ENCODE measurements at regions not wholly inside any gene's neighbourhood (a gene's known extent, or its start where the extent isn't known, plus 50 kb on each side); places are given as distances from the start of the nearest gene placed in this dataset.

GRCh38 chr22:48182031-48182430 lies 1419.6 kb downstream of the TBC1D22A start:
- no peak for DNase-seq (ENCODE audit: low read depth in 2 of 2)

GRCh38 chr22:48181263-48181955 lies 1419.0 kb downstream of the TBC1D22A start:
- no peak for DNase-seq (ENCODE audit: low read depth in 2 of 2)

GRCh38 chr22:48180631-48181030 lies 1418.2 kb downstream of the TBC1D22A start:
- no peak for DNase-seq (ENCODE audit: low read depth in 2 of 2)

GRCh38 chr22:48179571-48180546 lies 1417.4 kb downstream of the TBC1D22A start:
- DNase-seq (ENCODE audit: low read depth in 2 of 2) = no peak

GRCh38 chr22:48178536-48178935 lies 1416.1 kb downstream of the TBC1D22A start:
- no peak for DNase-seq (ENCODE audit: low read depth in 2 of 2)

GRCh38 chr22:48177631-48178030 lies 1415.2 kb downstream of the TBC1D22A start:
- no peak for DNase-seq (ENCODE audit: low read depth in 2 of 2)

- no peak for DNase-seq (ENCODE audit: low read depth in 2 of 2)
Measured at GRCh38 chr22:48175721-48176120, 1413.3 kb downstream of the TBC1D22A start.

GRCh38 chr22:48173773-48174160 lies 1411.3 kb downstream of the TBC1D22A start:
- no peak for DNase-seq (ENCODE audit: low read depth in 2 of 2)

- DNase-seq (ENCODE audit: low read depth in 2 of 2) = no peak
Measured at GRCh38 chr22:48173061-48173772, 1410.8 kb downstream of the TBC1D22A start.

- DNase-seq (ENCODE audit: low read depth in 2 of 2) = no peak
Measured at GRCh38 chr22:48171271-48171691, 1408.8 kb downstream of the TBC1D22A start.

- DNase-seq (ENCODE audit: low read depth in 2 of 2) = no peak
Measured at GRCh38 chr22:48169227-48169626, 1406.8 kb downstream of the TBC1D22A start.

GRCh38 chr22:48167238-48167637 lies 1404.8 kb downstream of the TBC1D22A start:
- DNase-seq (ENCODE audit: low read depth in 2 of 2) = no peak

GRCh38 chr22:48161298-48161697 lies 1398.8 kb downstream of the TBC1D22A start:
- DNase-seq (ENCODE audit: low read depth in 2 of 2) = no peak

- no peak for DNase-seq (ENCODE audit: low read depth in 2 of 2)
Measured at GRCh38 chr22:48157676-48158075, 1395.2 kb downstream of the TBC1D22A start.

- no peak for DNase-seq (ENCODE audit: low read depth in 2 of 2)
Measured at GRCh38 chr22:48156603-48157355, 1394.3 kb downstream of the TBC1D22A start.

- no peak for DNase-seq (ENCODE audit: low read depth in 2 of 2)
Measured at GRCh38 chr22:48155446-48155845, 1393.0 kb downstream of the TBC1D22A start.

GRCh38 chr22:48154943-48155240 lies 1392.4 kb downstream of the TBC1D22A start:
- no peak for DNase-seq (ENCODE audit: low read depth in 2 of 2)

GRCh38 chr22:48154169-48154942 lies 1391.9 kb downstream of the TBC1D22A start:
- no peak for DNase-seq (ENCODE audit: low read depth in 2 of 2)

GRCh38 chr22:48153726-48154125 lies 1391.3 kb downstream of the TBC1D22A start:
- no peak for DNase-seq (ENCODE audit: low read depth in 2 of 2)

- DNase-seq (ENCODE audit: low read depth in 2 of 2) = no peak
Measured at GRCh38 chr22:48152916-48153315, 1390.5 kb downstream of the TBC1D22A start.
